ENCODE measurements at regions not wholly inside any gene's neighbourhood (a gene's known extent, or its start where the extent isn't known, plus 50 kb on each side); places are given as distances from the start of the nearest gene placed in this dataset.

DNA sequence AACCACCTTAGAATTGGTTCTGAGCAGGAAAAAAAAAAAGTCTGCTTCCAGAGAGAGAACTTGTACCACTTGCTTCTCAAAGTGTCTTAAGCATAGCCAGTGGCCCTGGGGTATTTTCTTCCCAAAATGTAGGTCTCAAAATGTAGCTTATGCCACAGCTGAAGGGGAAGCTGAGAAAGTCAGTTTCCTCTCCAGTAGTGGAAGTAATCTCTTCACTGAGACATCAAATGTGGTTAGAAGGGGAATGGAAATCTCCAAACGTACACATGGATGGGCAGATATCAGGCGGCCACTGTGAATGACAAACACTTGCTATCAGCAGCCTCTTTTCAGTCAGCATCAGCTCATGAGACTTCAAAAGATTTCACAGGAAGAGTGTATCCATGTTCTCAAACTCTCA, 841.2 kb downstream of the TUSC7 start:
- Histone ChIP-seq H3K27me3 (replicated peaks in 1 of 4; ENCODE audit: control insufficient read depth in 3 of 4, extremely low read depth in 1 of 4, insufficient read depth in 3 of 4, low read length in 3 of 4) (peaks cover 0 to 3% (median 0%) of the 10 kb centered on the region in 4 experiments; a peak in 1 of 7 replicates), H3K18ac (ENCODE audit: extremely low read depth, low read length) (no peak overlapping the region), H2BK5ac (ENCODE audit: low read depth, low read length) (no peak overlapping the region), H3K4me3 (ENCODE audit: extremely low read depth in 1 of 4, insufficient read depth in 2 of 4, low read depth in 3 of 4, low read length in 4 of 4) (no peak overlapping the region), H3K23me2 (ENCODE audit: low read depth, low read length) (no peaks in the 10 kb centered on the region), H4K20me1 (replicated peaks in 1 of 2; ENCODE audit: control insufficient read depth in 1 of 2, insufficient read depth in 2 of 2, low read length in 2 of 2) (no peaks in the 10 kb centered on the region), H3K9me3 (ENCODE audit: insufficient read depth in 2 of 2, low read depth in 1 of 2, low read length in 1 of 2) (no peaks in the 10 kb centered on the region), H2BK15ac (ENCODE audit: low read length) (no peak overlapping the region), H3K4ac (replicated peaks; ENCODE audit: insufficient read length, low read depth, low read length) (no peak overlapping the region), H2BK20ac (ENCODE audit: low read length) (no peak overlapping the region), H2AFZ (ENCODE audit: low read length) (no peak overlapping the region), H3K9ac (replicated peaks in 1 of 4; ENCODE audit: extremely low read depth in 1 of 4, low read depth in 3 of 4, low read length in 3 of 4) (no peak overlapping the region), H4K91ac (replicated peaks; ENCODE audit: insufficient read length, low read length) (no peak overlapping the region), H3K56ac (replicated peaks; ENCODE audit: insufficient read length, low read depth, low read length) (no peak overlapping the region), H3K4me1 (replicated peaks in 1 of 4; ENCODE audit: control insufficient read depth in 3 of 4, insufficient read depth in 4 of 4, low read length in 3 of 4) (no peaks in the 10 kb centered on the region), H3K4me2 (ENCODE audit: insufficient read depth in 1 of 2, low read depth in 2 of 2, low read length in 2 of 2) (no peak overlapping the region), H2BK120ac (replicated peaks; ENCODE audit: low read depth, low read length) (no peak overlapping the region), H3K36me3 (ENCODE audit: control insufficient read depth in 2 of 4, insufficient read depth in 4 of 4, low read length in 3 of 4) (no peaks in the 10 kb centered on the region), H4K5ac (ENCODE audit: insufficient read length, low read depth, low read length) (no peak overlapping the region), H2AK5ac (ENCODE audit: low read depth, low read length) (no peak overlapping the region), H2BK12ac (ENCODE audit: low read depth, low read length) (no peak overlapping the region), H3K79me2 (ENCODE audit: control insufficient read depth in 1 of 2, insufficient read depth in 2 of 2, low read length in 2 of 2) (no peaks in the 10 kb centered on the region), H3K14ac (ENCODE audit: insufficient read length) (no peak overlapping the region), H4K8ac (ENCODE audit: extremely low read depth, insufficient read depth, low read length) (no peak overlapping the region), H3K79me1 (ENCODE audit: low read depth, low read length) (no peaks in the 10 kb centered on the region), H3K23ac (ENCODE audit: insufficient read length) (no peak overlapping the region), H3K27ac (ENCODE audit: low read depth, low read length) (no peak overlapping the region)
- FAIRE-seq, result no peak
- DNase-seq (ENCODE audit: low read depth in 1 of 2, low spot score in 2 of 2), result no peak
- ChIA-PET POLR2A (ENCODE audit: partially characterized antibody) (no interaction called here), CTCF (ENCODE audit: partially characterized antibody) (interaction anchor here (0.6 to 0.8 kb wide), 6 partner anchors 9 to 525 kb away, joined by 3 to 9 read pairs (median 3); no protein-coding TSS in a partner anchor)
- 83% methylated on average over 2 of the region's 2 CpGs; no CpG with 5 or more reads in 1 of the 2 experiments for WGBS, 2 experiments (ENCODE audit: extremely low coverage in 1 of 2, insufficient coverage in 1 of 2, insufficient read length in 1 of 2, insufficient replicate concordance in 2 of 2, low coverage in 1 of 2, low lambda C conversion rate in 2 of 2, missing lambda C conversion rate in 1 of 2)
- no peak for TF ChIP-seq TCF12 (IDR thresholded peaks at IDR 0.05; ENCODE audit: low read depth, low read length)
- TF ChIP-seq, protein P1, sequence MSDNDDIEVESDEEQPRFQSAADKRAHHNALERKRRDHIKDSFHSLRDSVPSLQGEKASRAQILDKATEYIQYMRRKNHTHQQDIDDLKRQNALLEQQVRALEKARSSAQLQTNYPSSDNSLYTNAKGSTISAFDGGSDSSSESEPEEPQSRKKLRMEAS (IDR thresholded peaks at IDR 0.05), result no peak
- no peak for TF ChIP-seq RXRA (IDR thresholded peaks at IDR 0.05; ENCODE audit: insufficient read depth, low read depth, low read length)
- TF ChIP-seq ATF2 (IDR thresholded peaks at IDR 0.05; ENCODE audit: low read length), result no peak
- no peak for TF ChIP-seq GABPA (IDR thresholded peaks at IDR 0.05; ENCODE audit: borderline replicate concordance, insufficient read depth, low read length)
- TF ChIP-seq CEBPB (IDR thresholded peaks at IDR 0.05; ENCODE audit: low read depth, low read length), result no peak
- no peak for TF ChIP-seq KDM1A (IDR thresholded peaks at IDR 0.05; ENCODE audit: borderline replicate concordance, low read length)
- no peak for TF ChIP-seq CBX8 (IDR thresholded peaks at IDR 0.05; ENCODE audit: borderline replicate concordance, low read depth, low read length)
- no peak for TF ChIP-seq CHD1 (IDR thresholded peaks at IDR 0.05; ENCODE audit: low read depth, low read length)
- no peak for TF ChIP-seq KDM5A (IDR thresholded peaks at IDR 0.05; ENCODE audit: low read length)
- no peak for TF ChIP-seq RBBP5 (IDR thresholded peaks at IDR 0.05; ENCODE audit: borderline replicate concordance, low read depth, low read length)
- no peak for TF ChIP-seq RNF2 (IDR thresholded peaks at IDR 0.05; ENCODE audit: borderline replicate concordance, low read depth, low read length, missing control alignments, poor library complexity, severe bottlenecking)
- no peak for TF ChIP-seq POLR2A (IDR thresholded peaks at IDR 0.05; ENCODE audit: control extremely low read depth in 1 of 2, low read depth in 2 of 2, low read length in 2 of 2)
